ENCODE measurements at regions not wholly inside any gene's neighbourhood (a gene's known extent, or its start where the extent isn't known, plus 50 kb on each side); places are given as distances from the start of the nearest gene placed in this dataset.

DNA sequence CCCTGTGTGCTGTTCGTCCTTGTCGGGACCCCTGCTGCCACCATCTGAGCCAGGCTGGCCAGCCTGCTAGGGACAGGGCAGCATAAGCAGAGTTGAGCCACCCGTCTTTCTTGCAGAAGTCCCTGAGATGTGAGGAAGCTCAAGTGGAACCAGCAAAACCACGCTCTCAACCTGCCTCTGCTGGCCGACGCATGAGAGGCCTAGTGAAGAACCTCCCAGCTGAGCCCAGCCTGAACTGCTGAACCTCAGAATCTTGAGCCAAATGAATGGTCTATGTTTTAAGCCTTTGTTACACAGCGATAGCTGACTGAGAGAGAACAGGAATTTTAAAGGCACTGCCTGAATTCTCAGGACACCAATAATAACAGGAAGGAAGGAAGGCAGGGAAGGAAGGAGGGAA lies 98.9 kb upstream of the ADRA2C start:
- no peak for DNase-seq

DNA sequence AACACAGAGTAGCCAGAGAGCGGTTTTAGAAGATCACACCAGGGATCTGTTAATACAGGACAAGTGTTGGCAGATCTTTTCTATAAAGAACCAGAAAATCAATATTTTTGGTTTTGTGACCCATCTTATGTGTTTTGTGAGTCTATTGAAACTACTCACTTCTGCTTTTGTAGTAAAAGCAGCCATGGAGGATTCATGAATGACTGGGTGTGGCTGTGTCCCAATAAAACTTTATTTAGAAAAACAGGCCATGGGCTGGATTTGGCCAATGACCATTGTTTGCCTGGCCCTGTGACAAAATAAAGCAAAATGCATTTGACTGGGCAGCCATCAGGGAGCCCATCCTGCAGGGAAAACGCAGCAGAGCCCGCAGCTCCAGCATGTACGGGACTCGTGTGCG lies 99.9 kb upstream of the ADRA2C start:
- no peak for DNase-seq

DNA sequence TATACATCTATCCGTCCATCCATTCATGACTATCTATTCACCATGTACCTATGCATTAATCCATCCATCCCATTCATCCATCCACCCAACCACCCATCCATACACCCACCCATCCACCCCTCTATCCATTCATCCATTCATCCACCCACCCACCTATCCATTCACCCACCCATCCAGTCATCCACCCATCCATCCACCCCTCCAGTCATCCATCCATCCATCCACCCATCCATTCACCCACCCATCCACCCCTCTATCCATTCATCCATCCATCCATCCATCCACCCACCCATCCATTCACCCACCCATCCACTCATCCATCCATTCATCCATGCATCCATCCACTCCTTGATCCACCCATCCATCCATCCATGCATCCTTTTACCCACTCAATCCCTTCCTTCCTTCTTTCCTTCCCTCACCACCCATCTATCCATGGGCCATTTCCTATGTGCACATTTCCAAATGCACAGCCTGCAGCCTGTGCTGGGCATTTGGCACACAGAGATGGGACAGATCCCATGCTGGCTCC lies 100.8 kb upstream of the ADRA2C start:
- no peak for DNase-seq

DNA sequence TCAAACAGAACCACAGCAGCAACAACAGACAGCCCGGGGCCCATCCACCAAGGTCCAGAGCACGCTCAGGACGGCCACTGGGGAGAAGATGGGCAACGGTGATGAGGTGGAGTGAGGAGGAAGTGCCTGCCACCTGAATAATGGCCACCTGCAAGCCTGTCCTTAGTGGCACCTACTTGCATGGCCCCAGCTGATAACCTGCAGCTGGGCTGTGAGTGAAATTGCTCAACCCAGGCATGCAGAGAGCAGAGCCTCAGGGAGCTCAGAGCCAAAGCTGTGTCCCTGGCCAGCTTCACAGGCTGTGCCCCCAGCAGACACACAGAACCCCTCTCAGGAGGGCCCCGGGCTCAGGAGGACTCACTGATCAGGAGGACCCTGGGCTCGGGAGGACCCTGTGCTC lies 102.4 kb upstream of the ADRA2C start:
- no peak for DNase-seq

GRCh38 chr4:3662516-3662915 lies 103.7 kb upstream of the ADRA2C start:
- no peak for DNase-seq

DNA sequence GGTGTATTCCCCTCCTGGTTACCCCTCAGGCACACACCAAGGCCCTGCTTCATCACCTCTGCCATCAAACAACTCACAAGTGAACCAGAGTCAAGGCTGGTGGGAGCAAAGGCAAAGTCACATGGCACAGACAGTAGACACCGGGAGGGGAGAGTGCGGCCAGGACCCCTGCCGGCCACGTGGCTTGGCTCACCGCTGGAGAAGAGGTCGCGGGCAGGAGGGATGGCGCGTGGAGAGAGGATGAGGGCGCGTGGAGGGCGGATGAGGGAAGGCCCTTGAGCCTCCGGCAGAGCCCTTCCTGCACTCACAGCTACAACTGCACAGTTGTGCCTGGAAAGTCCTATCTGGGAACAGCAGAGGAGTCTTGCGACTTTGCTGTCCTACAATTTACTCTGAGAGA lies 104.2 kb upstream of the ADRA2C start:
- DNase-seq: no peak

DNA sequence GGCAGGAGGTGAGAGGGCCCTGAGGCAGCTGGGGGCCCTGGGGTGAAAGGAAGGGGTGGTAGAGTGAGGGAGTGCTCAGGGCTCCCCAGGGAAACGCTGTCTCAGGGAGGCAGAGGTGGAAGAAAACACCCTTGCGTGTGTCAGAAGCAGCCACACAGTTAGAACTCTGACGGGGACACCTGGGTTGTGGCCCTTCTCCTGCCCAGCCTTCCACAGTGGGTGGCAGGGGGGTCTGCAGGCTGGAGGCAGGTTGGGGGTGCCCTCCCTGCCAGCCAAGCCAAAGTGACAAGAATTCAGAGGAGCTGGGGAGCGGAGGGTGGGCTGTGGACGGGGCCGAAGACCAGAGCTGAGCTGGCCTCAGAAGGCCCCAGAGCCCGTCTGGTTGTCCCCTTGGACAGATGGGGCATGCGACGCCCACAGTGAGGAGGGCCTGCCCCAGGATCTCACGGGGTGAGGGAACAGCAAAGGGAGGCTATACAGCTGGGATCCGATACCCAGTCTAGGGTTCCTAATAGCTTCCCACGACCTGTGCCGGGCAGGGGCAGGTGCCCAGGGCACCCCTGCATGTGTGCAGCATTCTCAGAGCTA lies 105.2 kb upstream of the ADRA2C start:
- DNase-seq: no peak

DNA sequence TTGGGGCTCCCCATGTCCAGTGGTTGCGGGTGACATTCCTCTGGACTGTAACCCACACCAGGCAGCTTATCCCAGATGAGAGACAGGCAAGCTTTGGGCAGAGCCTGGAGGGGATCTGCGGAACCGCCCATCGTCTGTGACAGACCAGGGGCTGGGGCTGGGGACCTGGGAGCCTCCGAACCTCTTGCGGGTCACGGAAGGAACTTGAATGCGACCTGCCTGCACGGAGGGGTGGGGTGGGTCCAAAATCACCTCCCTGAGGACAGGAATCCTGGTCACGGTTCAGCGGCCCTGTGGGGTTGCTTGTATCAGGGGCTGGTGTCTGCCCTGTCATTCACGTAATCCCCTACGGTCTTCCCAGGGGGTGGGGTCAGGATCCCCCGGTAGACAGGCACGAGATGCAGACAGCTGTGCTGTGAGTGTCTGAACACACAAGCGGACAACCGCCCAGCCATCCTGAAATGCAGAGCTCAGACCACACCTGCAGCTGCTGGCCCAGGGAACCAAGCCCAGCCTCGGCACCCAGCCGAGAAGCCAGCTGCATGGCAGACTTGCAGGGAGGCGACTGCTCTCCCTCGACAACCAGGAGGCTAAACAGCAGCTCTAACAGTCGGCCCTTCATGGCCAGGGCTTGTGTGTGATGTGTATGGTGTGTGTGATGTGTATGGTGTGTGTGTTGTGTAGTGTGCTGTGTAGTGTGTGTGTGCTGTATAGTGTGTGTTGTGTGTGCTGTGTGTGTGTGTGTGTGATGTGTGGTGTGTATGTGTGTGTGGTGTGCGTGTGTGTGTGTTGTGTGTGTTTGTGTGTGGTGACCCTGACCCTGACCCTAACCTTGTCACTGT lies 105.9 kb upstream of the ADRA2C start:
- no peak for DNase-seq

GRCh38 chr4:3659131-3659530 lies 107.1 kb upstream of the ADRA2C start:
- no peak for DNase-seq

- DNase-seq: no peak
Measured at GRCh38 chr4:3658530-3658913, 107.7 kb upstream of the ADRA2C start.

GRCh38 chr4:3657902-3658529 lies 108.2 kb upstream of the ADRA2C start:
- DNase-seq: no peak

DNA sequence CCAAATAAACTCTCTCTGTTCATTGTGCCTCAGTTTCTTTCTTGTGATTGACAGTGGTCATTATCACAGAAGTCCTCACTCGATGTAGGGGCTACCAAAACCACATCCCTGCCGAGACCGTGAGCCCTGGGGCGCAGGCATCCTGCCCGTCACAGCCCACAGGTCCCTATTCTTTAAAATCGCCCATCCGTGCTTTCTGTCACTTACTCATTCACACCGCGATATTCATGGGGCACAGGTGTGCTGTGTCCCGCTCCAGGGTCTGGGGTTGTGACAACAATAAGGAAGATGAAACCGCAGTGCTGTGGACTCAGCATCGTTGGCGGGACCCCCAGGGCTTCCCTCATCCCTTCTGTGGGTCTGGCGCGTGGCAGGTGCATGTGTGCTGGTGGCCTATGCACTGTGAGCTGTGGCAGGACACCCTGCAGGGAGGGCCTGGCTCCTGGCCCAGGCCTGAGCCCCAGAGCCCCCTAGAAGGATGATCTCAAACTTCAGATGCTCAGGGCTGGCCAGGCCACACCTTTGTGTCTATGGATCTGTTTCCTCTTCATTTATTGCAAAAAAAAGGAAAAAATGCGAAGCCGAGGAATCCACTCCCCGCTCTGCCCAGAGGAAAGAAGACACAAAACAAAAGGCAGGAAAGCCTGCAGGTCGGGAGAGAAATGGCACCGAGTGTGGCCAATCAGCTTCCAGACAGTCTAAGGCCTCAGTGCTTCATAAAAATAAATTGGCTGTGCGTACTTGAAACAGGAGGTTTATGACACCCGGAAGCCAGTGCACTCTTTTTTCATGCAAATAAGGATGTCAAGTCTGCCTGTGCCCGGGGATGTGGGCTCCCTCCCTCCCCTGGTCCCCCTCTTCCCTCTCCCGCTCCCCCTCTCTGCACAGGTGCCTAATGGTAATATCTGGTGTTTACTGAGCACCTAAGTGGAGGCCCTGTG lies 109.5 kb upstream of the ADRA2C start:
- DNase-seq: no peak

DNA sequence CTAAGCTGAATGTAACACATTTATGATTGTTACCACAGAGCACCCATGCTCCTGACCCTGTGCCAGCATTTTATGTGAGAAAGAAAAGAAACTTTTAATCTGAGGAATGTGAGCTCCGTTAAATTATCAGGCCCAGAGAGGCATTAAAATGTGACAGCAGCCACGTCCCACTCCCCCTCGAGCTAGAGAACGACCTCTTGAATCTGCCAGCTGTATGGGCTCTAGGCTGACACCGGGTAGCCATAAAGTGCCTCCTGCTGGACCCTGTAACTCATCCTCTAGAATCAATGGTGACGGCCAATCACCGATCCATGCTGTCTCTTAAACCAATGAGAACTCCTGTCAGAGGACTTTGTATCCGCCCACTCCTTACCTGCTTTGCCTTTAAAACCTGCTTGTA lies 110.2 kb upstream of the ADRA2C start:
- DNase-seq: no peak

DNA sequence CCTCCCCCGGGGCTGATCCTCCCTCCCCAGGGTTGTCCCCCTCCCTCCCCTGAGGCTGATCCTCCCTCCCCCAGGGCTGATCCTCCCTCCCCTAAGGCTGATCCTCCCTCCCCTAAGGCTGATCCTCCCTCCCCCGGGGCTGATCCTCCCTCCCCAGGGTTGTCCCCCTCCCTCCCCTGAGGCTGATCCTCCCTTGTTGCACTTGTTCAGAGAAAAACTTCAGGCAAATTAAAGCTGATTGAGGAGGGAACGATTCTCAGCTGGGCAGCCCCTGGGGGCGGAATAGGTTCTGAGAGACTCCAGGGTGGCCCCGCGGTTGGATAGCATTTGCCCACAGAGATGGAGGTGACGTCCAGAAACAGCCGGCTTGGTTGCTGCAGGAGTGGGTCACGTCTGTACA lies 110.7 kb upstream of the ADRA2C start:
- DNase-seq: no peak

- no peak for DNase-seq
Measured at GRCh38 chr4:3654036-3654807, 112.0 kb upstream of the ADRA2C start.

DNA sequence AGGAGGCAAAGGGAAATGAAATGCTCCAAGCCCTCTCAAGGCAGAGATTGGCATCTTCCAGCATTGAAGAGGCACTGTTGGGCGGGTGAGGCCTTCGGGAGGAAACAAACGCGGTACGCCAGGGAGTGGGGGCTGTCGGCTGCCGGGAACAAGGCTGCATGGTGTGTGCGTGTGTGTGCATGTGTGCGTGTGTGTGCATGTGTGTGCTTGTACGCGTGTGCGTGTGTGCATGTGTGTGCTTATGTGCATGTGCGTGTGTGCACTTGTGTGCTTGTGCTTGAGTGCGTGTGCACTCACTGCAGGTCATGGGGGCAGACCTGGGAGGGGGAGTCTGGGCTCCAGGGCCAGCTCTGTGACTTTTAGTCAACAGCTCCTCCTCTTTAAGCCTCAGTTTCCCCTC lies 113.6 kb upstream of the ADRA2C start:
- DNase-seq: no peak

DNA sequence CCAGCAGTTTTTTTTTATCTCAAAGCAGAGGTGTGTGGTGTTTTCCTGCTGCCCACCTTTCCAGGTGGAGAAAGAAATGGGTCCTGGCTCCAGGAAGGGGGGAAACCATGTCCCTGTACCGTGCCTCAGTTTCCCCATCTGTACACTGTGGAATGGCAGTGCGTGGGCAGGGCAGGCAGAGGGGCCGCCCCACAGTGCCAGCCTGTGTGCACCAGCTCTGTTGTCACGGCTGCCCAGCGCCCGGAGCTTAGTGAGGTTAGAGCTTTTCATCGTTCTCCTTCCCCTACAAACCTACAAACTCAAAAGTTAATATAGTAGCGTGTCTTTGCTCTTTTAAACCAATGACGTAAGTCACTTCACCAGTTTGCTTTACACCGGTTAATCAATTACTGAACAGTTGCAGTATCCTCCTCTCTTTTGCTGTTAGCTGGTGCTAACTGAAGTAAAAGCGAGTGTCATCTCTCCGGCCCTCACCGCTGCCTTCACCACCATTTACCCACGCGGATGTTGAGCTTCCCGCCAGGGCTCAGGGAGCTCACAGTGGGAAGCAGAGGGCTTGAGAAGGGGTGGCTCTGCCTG lies 114.8 kb upstream of the ADRA2C start:
- no peak for DNase-seq

DNA sequence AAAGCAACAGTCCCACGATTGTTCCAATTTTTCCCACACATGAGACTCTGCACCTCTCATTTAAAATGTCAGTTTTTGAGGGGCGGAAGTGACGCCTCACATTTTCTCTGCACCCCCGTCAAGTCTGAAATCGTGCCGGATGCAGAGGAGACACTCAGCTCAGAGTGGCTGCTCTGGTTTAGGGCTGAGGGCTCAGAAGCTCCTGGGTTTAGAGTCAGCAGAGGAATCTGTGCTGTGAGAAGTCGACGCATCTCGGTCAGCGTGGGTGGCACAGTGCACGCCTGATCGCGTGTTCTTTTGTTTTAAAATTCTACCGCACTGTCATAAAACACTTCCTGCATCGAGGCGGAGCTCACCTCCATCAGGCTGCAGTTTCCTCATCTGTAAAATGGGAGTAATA lies 116.7 kb upstream of the ADRA2C start:
- no peak for DNase-seq

DNA sequence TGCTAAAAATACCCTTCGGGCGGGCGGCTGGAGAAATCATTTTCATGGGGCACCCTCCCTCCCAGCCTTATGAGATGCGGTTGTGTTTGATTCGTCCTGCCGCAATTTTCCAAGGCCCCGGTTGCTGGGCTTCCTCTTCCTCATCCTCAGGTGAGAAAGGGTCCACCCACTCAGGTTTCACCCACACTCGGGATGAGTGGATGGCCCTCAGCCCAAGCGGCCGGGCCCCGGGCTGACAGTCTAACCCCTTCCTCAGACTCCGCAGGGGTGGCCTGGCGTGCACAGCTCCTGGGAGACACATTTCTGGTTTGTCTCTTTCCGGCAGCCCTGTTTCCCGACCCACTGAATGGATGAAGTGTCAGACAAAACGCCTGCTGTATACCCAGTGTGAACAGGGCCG lies 116.5 kb upstream of the LRPAP1 start:
- no peak for DNase-seq

- DNase-seq: no peak
Measured at GRCh38 chr4:3648195-3648594, 116.0 kb upstream of the LRPAP1 start.

GRCh38 chr4:3647421-3647820 lies 115.2 kb upstream of the LRPAP1 start:
- DNase-seq: no peak

Measured in NCI-H226 (cell line).